HPDE6-E6E7 (cell line): ENCODE measurements at regions not wholly inside any gene's neighbourhood (a gene's known extent, or its start where the extent isn't known, plus 50 kb on each side); places are given as distances from the start of the nearest gene placed in this dataset.

Experiments used
- DNase-seq: peaks from one replicate; pipeline ENCODE4 v3.0.0; 2011; ENCODE audit warnings: missing footprints; ENCODE audit errors: extremely low spot score

DNA sequence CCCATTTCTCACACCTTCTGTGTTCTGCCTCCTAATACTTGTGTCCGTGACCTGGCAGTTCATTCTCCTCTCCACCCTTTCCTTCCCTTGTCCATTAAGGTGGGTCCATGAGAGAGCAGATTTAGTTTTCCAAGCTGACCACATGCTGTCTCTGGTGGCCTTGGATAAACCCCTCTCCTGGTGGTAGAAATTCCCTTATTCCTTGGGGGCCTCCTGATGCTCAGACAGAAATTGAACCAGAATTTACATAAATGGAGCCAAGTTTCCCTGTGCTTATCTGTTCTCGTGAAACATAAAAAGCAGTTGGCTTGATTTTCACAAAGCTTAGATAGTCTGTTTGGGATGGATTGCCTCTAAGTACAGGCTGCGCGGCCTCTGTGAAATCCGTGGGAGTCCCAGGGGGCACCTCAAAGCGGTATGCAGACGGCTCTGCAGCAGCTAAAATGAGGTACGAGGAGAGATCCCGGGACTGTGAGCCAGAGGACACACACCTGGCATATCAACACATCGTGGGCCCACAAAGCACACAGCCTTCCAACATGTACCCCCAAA lies 101.0 kb upstream of the NMNAT3 start:
- no peak for DNase-seq

DNA sequence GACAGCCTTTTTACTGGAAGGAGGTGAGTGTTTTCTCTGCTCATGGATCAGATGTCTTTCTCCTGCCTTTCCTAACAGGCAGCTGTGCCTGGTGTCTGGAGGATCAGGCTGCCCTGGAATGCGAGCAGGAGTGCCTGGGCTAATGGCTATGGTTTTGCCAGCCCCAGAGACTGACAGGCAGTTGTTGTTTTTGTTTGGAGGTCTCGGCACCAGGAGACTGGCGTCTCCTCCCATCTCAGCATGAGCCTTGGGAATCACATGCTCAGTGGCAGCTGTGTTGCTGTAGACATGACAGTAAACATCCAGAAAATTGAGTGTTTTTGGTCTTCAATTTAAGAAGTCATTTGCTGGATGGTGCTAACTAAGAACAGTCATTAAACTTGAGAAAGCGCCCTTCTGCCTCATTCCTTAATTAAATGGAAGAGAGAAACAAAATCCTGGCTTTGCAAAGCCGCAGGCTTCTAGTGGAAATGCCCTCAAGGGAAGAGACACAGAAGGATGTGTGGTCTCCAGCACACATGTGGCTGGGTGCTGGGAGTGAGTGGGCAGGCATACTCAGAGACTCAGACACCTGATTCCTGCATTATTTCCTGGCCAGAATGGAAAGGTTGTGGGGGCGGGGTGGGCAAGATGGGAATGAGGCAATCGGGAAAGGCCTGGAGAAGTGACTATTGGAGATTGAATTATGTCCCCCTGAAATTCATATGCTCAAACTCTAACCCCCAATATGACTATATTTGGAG lies 97.0 kb upstream of the NMNAT3 start:
- DNase-seq: no peak

- DNase-seq: peak; percentile 13
These were observed 95.0 kb upstream of the NMNAT3 start for GRCh38 chr3:139772539-139773500.

GRCh38 chr3:139771331-139771730 lies 93.6 kb upstream of the NMNAT3 start:
- DNase-seq: no peak

DNA sequence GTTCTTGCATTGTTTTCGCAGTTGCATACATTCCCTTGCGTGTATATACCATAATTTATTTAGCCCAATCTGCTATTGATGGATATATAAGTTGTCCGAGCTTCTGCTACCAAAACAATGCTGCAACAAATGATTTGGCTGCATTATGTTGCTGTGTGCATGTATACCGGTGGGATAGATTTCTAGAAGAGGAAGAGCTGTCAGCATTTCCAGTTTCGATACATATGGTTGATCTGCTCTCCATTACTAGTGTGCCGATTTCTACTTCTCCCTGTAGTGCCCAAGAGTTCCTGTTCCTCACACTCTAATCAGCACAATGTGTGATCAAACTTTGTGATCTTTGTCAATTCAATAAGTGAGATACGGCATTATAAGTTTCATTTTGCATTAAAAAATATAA lies 92.8 kb upstream of the NMNAT3 start:
- no peak for DNase-seq

DNA sequence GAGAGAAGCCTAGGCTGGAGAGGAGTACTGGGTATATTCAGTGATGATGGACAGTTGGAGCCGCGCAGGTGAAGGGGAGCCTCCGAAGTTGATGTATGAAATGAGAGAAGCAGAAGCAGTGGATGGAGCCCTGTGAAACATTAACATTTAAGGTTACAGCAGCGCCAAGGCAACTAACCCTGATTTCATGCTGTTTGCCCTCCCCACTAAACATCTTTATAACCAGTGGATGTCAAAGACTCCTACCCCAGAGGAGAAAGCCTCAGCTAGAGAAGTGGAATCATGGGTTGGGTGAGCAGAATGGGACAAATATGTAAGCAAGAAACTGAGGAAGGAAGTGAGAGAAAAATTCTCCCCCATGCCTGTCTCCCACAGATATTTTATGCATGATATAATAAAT lies 92.0 kb upstream of the NMNAT3 start:
- no peak for DNase-seq

DNA sequence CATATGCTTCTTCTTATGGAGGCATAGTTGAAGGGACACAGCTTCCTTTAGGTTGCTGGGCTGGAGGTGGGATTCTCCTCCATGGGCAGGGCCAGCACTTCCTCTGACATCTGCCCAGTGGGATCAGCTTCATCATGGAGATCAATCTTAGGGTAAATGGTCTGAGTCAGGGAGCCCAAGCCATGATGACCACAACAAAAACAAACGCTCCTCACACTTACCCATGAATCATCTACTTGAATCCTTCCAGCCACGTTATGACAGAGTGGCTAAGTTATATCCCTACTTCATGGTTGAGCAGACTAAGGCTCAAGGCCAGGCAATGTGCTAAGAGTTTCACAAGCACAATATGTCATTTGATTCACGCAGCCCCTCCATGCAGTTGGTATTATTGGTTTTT lies 87.2 kb upstream of the NMNAT3 start:
- DNase-seq: no peak

DNA sequence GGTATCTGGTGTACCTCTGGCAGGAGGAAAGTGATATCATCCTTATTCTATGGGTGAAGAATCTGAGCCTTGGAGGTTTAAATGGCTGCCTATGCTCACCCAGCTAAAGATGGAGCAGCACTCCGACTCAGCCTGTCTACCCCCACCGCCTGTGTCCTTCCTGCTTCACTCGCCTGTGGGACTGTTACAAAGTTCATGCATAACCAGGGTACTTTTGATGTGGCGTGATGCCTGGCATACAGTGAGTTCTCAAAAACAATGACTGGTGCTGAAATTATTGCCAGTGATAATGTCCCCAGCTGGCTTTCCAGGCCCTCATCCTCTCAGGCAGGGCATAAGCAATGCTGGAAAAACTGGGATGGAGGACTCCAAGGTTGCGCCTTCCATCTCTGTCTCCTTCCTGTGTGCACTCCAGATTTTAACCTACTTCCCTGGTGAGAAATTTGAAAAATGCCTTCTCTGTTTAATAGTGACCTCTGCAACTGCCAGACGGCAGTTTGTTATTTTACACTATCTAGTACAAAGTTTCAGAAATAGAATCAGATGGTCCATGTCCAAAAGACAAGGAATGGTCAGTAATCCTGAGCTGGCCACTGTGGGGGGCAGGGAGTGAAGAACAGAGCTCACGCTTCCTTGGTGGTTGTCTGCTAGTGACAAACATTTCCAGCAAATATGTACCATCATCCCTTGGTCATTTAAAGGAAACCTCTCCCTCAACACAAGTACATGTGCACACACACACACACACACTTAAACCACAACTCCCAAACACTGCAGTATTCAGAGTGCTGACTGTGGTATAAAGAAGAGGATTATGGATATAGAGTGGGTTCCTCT lies 86.5 kb upstream of the NMNAT3 start:
- DNase-seq: no peak

GRCh38 chr3:139762302-139762701 lies 84.5 kb upstream of the NMNAT3 start:
- no peak for DNase-seq

GRCh38 chr3:139759470-139759869 lies 81.7 kb upstream of the NMNAT3 start:
- no peak for DNase-seq

GRCh38 chr3:139758654-139759291 lies 81.0 kb upstream of the NMNAT3 start:
- no peak for DNase-seq

DNA sequence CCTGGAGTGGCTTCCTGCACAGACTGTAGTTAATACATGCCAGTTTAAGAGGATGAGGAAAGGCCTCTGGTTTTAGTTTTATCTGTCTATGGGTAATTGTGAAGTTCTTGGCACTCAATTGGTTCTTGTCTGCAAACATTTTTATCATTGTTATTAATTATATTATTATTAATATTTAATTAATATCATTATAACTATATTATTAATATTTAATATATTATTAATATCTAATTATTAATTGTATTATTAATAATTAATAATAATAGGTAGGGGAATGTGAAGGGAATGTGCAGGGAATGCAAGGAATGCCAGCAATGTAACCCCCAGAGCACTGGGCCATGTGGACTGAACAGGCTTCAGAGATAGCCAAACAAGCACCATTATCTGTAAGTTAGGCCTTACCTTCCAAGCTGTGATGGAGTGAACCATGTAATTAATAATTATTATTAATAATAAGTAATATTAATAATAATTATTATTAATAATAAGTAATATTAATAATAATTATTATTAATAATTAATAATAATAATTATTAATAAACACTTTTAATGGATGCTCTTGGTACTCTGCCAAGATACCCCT lies 79.8 kb upstream of the NMNAT3 start:
- no peak for DNase-seq

DNA sequence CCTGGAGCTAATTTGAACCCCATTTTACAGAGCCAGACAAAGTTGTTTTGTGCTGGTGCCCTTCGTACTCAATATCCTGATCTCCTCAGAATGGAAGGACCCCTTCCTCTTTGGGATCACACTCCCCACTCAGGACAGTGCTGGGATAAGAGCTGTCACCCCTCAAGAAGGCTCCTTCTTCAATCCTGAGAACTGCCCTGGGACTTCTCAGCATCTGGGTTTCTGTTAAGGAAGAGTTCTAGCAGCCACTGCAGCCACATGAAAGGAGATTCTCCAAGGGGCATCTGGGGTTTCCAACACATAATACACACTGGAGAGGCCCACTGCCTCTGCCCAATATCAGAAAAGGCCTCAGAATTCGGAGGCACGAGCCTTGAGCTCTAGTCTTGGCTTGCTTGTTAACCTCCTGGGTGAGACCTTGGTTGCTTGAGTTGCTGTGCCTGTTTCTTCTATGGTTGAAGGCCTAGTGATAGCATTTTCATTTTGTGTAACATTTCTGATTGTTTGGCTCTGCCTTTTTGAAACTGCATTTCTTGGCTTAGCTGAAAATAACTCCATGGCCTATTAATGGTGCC lies 78.8 kb upstream of the NMNAT3 start:
- no peak for DNase-seq

- DNase-seq: no peak
These were observed 77.8 kb upstream of the NMNAT3 start for GRCh38 chr3:139755551-139755950.

- DNase-seq: no peak
These were observed 74.0 kb upstream of the NMNAT3 start for GRCh38 chr3:139751789-139752188.

- no peak for DNase-seq
These were observed 68.7 kb upstream of the NMNAT3 start for GRCh38 chr3:139746481-139746880.

- DNase-seq: no peak
These were observed 68.1 kb upstream of the NMNAT3 start for GRCh38 chr3:139745831-139746230.

GRCh38 chr3:139738697-139739096 lies 60.9 kb upstream of the NMNAT3 start:
- DNase-seq: no peak

DNA sequence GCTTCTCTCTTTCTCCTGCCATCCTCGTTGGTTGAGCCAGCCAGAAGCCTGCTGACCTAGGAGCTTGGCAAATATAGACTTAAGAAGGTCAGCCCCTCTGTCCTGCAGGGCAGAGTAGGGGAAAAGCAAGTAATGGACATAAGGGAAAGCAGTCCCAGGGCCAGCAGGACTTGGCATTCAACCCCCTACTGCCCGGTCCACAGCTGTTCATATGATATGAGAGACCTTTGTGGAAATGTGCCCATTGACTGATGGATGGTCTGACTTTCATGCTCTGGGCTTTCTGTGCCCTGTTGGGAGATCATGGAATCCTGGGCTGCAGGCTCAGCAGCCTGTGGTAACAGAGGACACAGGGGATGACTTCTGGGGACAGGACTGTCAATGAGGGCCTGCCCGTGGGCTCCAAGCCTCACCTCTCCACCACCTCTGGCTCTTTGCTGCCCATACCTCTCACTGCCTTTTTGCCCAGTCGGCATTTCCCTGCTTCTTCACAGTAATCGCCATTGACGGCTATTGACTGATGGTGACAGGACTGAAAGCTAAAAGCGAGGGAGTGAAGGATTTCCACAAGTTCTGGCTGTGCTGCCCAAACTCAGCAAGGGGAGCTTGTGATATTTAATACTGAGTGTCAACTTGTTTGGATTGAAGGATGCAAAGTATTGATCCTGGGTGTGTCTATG lies 60.0 kb upstream of the NMNAT3 start:
- no peak for DNase-seq

GRCh38 chr3:139735191-139735590 lies 57.4 kb upstream of the NMNAT3 start:
- DNase-seq: no peak
